ENCODE measurements at regions not wholly inside any gene's neighbourhood (a gene's known extent, or its start where the extent isn't known, plus 50 kb on each side); places are given as distances from the start of the nearest gene placed in this dataset.

- no peak for TF ChIP-seq CTCF (IDR thresholded peaks at IDR 0.05)
These were observed 579.2 kb upstream of the FAM174A start for GRCh38 chr5:99955962-99956361.

GRCh38 chr5:99955006-99955405 lies 580.2 kb upstream of the FAM174A start:
- no peaks in the 10 kb centered on the region for H3K4me1 Mint-ChIP-seq
- WGBS (ENCODE audit: insufficient coverage): 89% methylated on average over 10 of the region's 10 CpGs
- Histone ChIP-seq H3K4me3 (ENCODE audit: low read length) (no peak overlapping the region), H3K4me1 (ENCODE audit: control insufficient read depth, insufficient read depth, low read length) (no peaks in the 10 kb centered on the region), H3K27ac (ENCODE audit: low read length) (no peak overlapping the region), H3K27me3 (ENCODE audit: control insufficient read depth, insufficient read depth, low read length) (no peaks in the 10 kb centered on the region), H3K9me3 (ENCODE audit: control insufficient read depth, insufficient read depth, low read length) (peaks cover 11% of the 10 kb centered on the region), H3K36me3 (ENCODE audit: control insufficient read depth, insufficient read depth, low read length) (no peaks in the 10 kb centered on the region)
- peaks cover 10 to 20% of the 10 kb centered on the region in 2 donors for H3K9me3 Mint-ChIP-seq
- intact Hi-C loops (cut with micrococcal nuclease): no loop called here
- ATAC-seq (no peak), DNase-seq (no peak)
- H3K36me3 Mint-ChIP-seq: no peaks in the 10 kb centered on the region
- H3K27ac Mint-ChIP-seq: no peak overlapping the region
- no peak overlapping the region for H3K4me3 Mint-ChIP-seq
- no peaks in the 10 kb centered on the region for H3K27me3 Mint-ChIP-seq (ENCODE audit: low read depth in 2 of 2)
- no peak for TF ChIP-seq CTCF (IDR thresholded peaks at IDR 0.05)

More at GRCh38 chr5:99955962-99956361, 579.2 kb upstream of the FAM174A start:
- Histone ChIP-seq H3K4me1 (ENCODE audit: control insufficient read depth, insufficient read depth, low read length) (no peaks in the 10 kb centered on the region), H3K9me3 (ENCODE audit: control insufficient read depth, insufficient read depth, low read length) (peaks cover 4% of the 10 kb centered on the region), H3K27ac (ENCODE audit: low read length) (no peak overlapping the region), H3K27me3 (ENCODE audit: control insufficient read depth, insufficient read depth, low read length) (no peaks in the 10 kb centered on the region), H3K36me3 (ENCODE audit: control insufficient read depth, insufficient read depth, low read length) (no peaks in the 10 kb centered on the region), H3K4me3 (ENCODE audit: low read length) (no peak overlapping the region)
- Mint-ChIP-seq H3K4me3 (no peak overlapping the region), H3K4me1 (no peaks in the 10 kb centered on the region), H3K27ac (no peak overlapping the region), H3K9me3 (peaks cover 14 to 20% of the 10 kb centered on the region in 2 donors), H3K27me3 (ENCODE audit: low read depth in 2 of 2) (no peaks in the 10 kb centered on the region), H3K36me3 (no peaks in the 10 kb centered on the region)
- intact Hi-C loops (cut with micrococcal nuclease): no loop called here
- DNase-seq (no peak), ATAC-seq (no peak)
- WGBS (ENCODE audit: insufficient coverage): 71% methylated on average over 8 of the region's 8 CpGs

DNA sequence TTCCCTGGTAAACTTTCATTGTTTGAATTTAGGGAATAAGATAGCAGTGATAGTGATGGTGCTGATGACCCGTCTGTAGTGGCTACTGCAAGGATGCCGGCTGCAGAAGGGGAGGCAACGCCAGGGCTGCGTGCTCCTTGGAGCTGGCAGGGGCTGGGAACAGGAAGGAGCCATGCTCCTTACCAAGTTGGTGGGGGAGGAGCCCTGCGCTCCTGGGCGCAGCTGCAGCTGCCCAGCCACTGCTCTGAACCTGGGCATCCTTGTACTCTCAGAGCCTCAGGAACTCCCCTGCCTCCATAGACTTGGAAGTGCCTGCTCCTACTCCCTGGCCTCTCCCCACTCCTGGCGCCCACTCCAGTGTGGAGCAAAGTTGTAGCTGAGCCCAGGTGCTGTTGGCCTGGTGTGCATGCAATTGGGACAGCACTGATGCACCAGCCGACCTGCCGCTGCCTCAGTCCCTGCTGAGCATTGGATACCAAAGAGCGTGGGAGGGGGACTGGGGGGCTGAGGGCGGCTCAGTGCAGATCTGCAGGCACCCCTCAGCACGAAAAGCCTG lies 585.1 kb upstream of the FAM174A start:
- Mint-ChIP-seq H3K9me3 (peaks cover 0 to 17% of the 10 kb centered on the region in 2 donors), H3K4me3 (no peak overlapping the region), H3K27me3 (ENCODE audit: low read depth in 2 of 2) (no peaks in the 10 kb centered on the region), H3K27ac (no peak overlapping the region), H3K4me1 (no peaks in the 10 kb centered on the region), H3K36me3 (no peaks in the 10 kb centered on the region)
- H3K4me3 ChIP-seq (ENCODE audit: low read length): no peak overlapping the region
- intact Hi-C loops (cut with micrococcal nuclease): no loop called here
- WGBS (ENCODE audit: insufficient coverage): 87% methylated on average over 12 of the region's 12 CpGs
- TF ChIP-seq CTCF (IDR thresholded peaks at IDR 0.05): no peak
- no peaks in the 10 kb centered on the region for H3K4me1 ChIP-seq (ENCODE audit: control insufficient read depth, insufficient read depth, low read length)
- DNase-seq: no peak
- H3K27ac ChIP-seq (ENCODE audit: low read length): no peak overlapping the region
- no peaks in the 10 kb centered on the region for H3K27me3 ChIP-seq (ENCODE audit: control insufficient read depth, insufficient read depth, low read length)
- H3K36me3 ChIP-seq (ENCODE audit: control insufficient read depth, insufficient read depth, low read length): no peaks in the 10 kb centered on the region
- peaks cover 11% of the 10 kb centered on the region for H3K9me3 ChIP-seq (ENCODE audit: control insufficient read depth, insufficient read depth, low read length)
- ATAC-seq: no peak

DNA sequence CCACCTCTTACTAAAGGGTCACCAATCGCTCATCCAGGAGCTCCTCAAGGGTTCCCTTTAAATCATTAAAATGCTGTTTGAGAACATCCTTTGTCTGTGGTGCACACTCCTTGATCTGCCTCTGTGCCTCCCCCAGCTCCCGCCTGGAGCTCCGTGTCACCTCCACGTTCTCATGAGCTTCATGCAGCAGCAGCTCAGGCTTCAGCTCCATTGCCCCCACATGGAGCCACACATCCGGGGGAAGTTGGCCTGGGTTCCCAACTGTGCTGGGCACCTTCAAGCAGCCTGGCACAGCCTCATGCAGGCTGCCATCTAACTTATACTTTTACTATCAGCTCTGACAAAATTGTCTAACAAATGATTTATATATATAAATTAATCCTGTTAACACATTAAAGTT lies 585.8 kb upstream of the FAM174A start:
- Histone ChIP-seq H3K4me1 (ENCODE audit: control insufficient read depth, insufficient read depth, low read length) (no peaks in the 10 kb centered on the region), H3K27me3 (ENCODE audit: control insufficient read depth, insufficient read depth, low read length) (no peaks in the 10 kb centered on the region), H3K27ac (ENCODE audit: low read length) (no peak overlapping the region), H3K9me3 (ENCODE audit: control insufficient read depth, insufficient read depth, low read length) (peaks cover 11% of the 10 kb centered on the region), H3K36me3 (ENCODE audit: control insufficient read depth, insufficient read depth, low read length) (no peaks in the 10 kb centered on the region), H3K4me3 (ENCODE audit: low read length) (no peak overlapping the region)
- DNase-seq (no peak), ATAC-seq (no peak)
- no peaks in the 10 kb centered on the region for H3K4me1 Mint-ChIP-seq
- H3K4me3 Mint-ChIP-seq: no peak overlapping the region
- peaks cover 0 to 13% of the 10 kb centered on the region in 2 donors for H3K9me3 Mint-ChIP-seq
- intact Hi-C loops (cut with micrococcal nuclease): no loop called here
- no peaks in the 10 kb centered on the region for H3K27me3 Mint-ChIP-seq (ENCODE audit: low read depth in 2 of 2)
- 92% methylated on average over 5 of the region's 5 CpGs for WGBS (ENCODE audit: insufficient coverage)
- H3K36me3 Mint-ChIP-seq: no peaks in the 10 kb centered on the region
- H3K27ac Mint-ChIP-seq: no peak overlapping the region
- TF ChIP-seq CTCF (IDR thresholded peaks at IDR 0.05): no peak
